VCaP (cell line): ENCODE measurements at regions not wholly inside any gene's neighbourhood (a gene's known extent, or its start where the extent isn't known, plus 50 kb on each side); places are given as distances from the start of the nearest gene placed in this dataset.

Experiments
- H3K27ac ChIP-seq: fragments of 450-650 bp; 2 replicates; pipeline ENCODE4 v1.5.1; 2017
- TF ChIP-seq, protein P1 (sequence below): fragments of 450-650 bp; conservative IDR thresholded peaks from 2 replicates; pipeline ENCODE4 v1.5.1; 2017; ENCODE audit warnings: mild to moderate bottlenecking, moderate library complexity

DNA sequence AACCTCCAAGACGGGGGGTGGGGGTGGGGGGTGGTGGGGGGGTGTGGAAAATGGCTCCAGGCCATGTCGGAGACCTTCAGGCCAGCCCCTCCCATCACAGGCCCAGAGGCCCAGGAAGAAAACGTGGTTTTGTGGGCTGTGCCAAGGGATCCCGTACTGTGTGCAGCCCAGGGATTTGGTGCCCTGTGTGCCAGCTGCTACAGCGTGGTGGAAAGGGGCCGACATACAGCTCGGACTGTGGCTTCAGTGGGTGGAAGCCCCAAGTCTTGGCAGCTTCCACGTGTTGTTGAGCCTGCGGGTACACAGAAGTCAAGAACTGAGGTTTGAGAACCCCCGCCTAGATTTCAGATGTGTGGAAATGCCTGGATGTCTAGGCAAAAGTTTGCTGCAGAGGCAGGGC is 259.7 kb downstream of the HGF start:
- H3K27ac ChIP-seq = no peak overlapping the region
- TF ChIP-seq, protein P1, sequence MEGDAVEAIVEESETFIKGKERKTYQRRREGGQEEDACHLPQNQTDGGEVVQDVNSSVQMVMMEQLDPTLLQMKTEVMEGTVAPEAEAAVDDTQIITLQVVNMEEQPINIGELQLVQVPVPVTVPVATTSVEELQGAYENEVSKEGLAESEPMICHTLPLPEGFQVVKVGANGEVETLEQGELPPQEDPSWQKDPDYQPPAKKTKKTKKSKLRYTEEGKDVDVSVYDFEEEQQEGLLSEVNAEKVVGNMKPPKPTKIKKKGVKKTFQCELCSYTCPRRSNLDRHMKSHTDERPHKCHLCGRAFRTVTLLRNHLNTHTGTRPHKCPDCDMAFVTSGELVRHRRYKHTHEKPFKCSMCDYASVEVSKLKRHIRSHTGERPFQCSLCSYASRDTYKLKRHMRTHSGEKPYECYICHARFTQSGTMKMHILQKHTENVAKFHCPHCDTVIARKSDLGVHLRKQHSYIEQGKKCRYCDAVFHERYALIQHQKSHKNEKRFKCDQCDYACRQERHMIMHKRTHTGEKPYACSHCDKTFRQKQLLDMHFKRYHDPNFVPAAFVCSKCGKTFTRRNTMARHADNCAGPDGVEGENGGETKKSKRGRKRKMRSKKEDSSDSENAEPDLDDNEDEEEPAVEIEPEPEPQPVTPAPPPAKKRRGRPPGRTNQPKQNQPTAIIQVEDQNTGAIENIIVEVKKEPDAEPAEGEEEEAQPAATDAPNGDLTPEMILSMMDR = no peak

DNA sequence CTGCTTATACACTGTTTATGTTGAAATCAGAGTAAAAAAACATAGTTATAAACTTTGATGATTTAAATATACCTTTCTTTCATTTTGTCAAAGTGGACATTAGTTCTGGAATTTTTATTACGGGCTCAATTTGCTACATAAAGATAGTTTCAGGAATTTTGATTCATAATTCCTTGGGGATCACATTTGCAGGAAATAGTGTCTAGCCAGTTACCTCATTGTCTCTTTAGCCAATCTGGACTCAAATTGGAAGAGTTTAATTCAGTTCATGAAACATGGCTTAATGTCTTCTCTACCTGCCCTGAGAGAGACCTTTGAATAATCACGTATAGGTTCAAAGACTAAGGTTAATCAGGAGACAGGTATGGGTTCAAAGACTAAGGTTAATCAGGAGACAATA is 262.6 kb downstream of the HGF start:
- TF ChIP-seq, protein P1 = no peak

DNA sequence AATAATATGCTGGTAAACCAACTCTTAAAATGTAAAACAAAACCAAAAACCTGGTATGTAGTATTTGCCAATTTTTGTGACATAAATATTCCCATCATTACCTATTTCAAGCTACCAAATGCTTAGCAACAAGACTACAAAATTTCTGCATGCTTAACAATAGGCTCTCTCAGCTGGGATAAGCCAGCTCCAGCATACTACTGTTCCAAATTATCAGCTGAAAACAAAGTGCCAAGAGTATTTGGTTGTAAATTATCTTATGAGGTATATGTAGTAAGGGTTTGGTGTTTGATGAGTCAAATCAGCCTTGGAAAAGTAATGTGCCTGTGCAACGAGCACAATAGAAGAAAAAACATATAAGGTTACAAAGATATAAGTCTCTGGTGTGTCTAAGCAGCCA is 263.2 kb downstream of the HGF start:
- TF ChIP-seq, protein P1 = no peak
- H3K27ac ChIP-seq = no peak overlapping the region

More for the DNA sequence above, 262.6 kb downstream of the HGF start:
- H3K27ac ChIP-seq = no peak overlapping the region

DNA sequence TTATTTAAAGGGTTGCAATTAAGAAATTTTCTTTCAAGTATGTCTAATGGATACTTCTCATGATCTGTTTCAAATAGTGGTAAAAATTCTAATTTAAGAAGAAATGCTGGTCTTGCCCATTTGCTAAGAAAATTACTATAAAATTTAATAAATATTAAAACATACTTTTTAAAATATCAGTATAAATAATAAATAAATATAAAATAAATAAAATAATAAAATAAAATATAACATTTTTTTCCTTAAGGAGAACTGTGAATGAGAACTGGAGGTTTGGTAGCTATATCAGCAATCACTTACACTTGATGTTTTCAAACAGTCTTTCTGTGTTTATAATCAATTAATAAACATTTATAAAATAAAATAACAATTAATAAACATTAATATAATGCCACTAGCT is 266.1 kb downstream of the HGF start:
- TF ChIP-seq, protein P1 = no peak
- no peak overlapping the region for H3K27ac ChIP-seq

DNA sequence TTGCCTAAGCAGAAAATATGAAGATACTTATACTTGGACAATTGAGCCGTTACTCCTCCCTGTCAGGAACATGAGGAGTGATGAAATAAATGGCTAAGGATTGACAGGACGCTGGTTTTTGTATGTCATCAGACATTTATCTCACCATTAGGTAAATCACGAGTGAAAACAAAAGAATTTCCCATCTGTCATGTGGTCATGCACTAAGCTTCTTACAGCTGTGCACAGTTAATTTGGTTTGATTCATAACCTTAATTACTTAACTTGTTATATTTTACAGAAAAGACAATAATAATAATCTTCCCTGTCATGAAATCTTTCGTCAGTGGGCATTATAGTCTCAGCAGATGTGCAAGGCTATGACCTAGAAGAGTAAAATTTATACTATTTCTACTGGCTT is 266.5 kb downstream of the HGF start:
- TF ChIP-seq, protein P1 = no peak
- no peak overlapping the region for H3K27ac ChIP-seq

DNA sequence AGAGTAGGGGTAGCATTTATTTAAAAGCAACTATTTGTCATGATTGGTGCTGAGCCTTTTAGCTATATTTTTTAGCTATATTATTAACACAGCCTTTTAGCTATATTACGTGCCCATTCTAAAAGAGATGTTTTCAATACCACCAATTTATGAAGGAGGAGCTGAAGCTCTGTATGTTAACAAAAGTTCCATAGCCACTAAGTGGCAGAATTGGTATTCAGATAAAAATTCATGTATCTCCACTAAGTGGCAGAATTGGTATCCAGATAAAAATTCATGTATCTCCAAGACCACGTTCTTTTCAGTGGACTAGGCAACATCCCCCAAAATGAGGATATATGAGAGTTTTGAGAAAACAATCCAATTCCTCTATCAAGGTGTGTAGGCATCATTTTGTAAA is 268.6 kb downstream of the HGF start:
- H3K27ac ChIP-seq = peak overlapping the region; percentile 45; the same call in 1 of the 2 replicates
- TF ChIP-seq, protein P1 = peak; percentile 69

DNA sequence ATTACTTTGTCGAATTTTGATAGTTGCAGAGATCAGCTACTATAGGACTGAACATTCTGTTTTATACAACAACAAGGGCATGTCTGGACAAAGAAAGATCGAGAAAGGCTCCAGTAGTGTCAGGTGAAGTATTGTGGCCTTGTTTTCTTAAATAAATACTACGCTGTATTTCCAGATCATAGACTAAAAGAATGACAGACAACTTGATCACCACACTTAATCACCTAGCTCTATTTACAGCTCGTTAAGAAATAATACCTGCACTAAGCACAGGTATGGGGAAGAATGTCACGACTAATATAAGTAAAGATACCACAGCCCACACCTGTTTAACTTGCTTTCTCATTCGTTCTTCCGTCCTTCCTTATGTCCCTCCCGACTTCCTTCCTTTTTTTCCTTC is 269.2 kb downstream of the HGF start:
- TF ChIP-seq, protein P1 = no peak
- H3K27ac ChIP-seq = peak overlapping the region; percentile 45; the same call in 1 of the 2 replicates
